SK-N-SH (cell line): ENCODE measurements at regions not wholly inside any gene's neighbourhood (a gene's known extent, or its start where the extent isn't known, plus 50 kb on each side); places are given as distances from the start of the nearest gene placed in this dataset.

Experiments
- TF ChIP-seq, protein P1 (sequence below): fragments of 200-600 bp; sonication (generic); IDR thresholded peaks from 2 replicates; pipeline ENCODE4 v1.6.1; 2017; ENCODE audit warnings: antibody characterized with exemption, mild to moderate bottlenecking, moderate library complexity
- TF ChIP-seq, protein P2 (sequence below): fragments of 150-350 bp; IDR thresholded peaks from 2 replicates; pipeline ENCODE4 v1.6.1; 2017; ENCODE audit warnings: antibody characterized with exemption, low read length, low read depth, borderline replicate concordance

DNA sequence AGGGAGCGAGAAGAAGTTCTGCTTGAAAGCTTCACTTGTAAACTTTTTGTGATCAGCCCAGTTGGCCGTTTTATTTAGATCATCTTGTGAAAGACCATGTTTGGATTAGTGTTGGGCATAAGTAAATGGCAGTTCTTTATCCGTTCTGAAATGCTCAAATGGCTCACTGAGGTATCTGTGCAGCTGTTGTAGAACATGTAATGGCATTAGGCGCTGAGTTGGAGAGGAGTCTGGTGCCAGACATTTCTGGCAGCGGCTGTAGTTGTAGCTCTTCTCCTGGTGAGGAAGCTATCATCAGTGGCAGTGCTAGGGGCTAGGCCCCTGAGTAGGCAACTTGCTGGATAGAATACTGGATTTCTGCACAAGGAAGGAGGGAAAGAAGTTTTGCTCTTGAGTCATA, 321.6 kb downstream of the LMO4 start:
- TF ChIP-seq, protein P1, sequence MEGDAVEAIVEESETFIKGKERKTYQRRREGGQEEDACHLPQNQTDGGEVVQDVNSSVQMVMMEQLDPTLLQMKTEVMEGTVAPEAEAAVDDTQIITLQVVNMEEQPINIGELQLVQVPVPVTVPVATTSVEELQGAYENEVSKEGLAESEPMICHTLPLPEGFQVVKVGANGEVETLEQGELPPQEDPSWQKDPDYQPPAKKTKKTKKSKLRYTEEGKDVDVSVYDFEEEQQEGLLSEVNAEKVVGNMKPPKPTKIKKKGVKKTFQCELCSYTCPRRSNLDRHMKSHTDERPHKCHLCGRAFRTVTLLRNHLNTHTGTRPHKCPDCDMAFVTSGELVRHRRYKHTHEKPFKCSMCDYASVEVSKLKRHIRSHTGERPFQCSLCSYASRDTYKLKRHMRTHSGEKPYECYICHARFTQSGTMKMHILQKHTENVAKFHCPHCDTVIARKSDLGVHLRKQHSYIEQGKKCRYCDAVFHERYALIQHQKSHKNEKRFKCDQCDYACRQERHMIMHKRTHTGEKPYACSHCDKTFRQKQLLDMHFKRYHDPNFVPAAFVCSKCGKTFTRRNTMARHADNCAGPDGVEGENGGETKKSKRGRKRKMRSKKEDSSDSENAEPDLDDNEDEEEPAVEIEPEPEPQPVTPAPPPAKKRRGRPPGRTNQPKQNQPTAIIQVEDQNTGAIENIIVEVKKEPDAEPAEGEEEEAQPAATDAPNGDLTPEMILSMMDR = no peak
- TF ChIP-seq, protein P2, sequence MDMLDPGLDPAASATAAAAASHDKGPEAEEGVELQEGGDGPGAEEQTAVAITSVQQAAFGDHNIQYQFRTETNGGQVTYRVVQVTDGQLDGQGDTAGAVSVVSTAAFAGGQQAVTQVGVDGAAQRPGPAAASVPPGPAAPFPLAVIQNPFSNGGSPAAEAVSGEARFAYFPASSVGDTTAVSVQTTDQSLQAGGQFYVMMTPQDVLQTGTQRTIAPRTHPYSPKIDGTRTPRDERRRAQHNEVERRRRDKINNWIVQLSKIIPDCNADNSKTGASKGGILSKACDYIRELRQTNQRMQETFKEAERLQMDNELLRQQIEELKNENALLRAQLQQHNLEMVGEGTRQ = no peak
